GM04503 (cell line): ENCODE measurements at regions not wholly inside any gene's neighbourhood (a gene's known extent, or its start where the extent isn't known, plus 50 kb on each side); places are given as distances from the start of the nearest gene placed in this dataset.
"Not testable (repeated sequence)": the region's sequence is repeated elsewhere in the genome, so short reads cannot be mapped to it uniquely, and the experiment has no call there.

ENCODE experiments used
- DNase-seq: peaks from one replicate; pipeline ENCODE4 v3.0.0-alpha.2; 2012; ENCODE audit warnings: low read depth

GRCh38 chr5:56382896-56383295 lies 149.8 kb upstream of the ANKRD55 start:
- no peak for DNase-seq

GRCh38 chr5:56377573-56377972 lies 144.4 kb upstream of the ANKRD55 start:
- DNase-seq: no peak

GRCh38 chr5:56376128-56376527 lies 143.0 kb upstream of the ANKRD55 start:
- DNase-seq: no peak

GRCh38 chr5:56375011-56375410 lies 141.9 kb upstream of the ANKRD55 start:
- no peak for DNase-seq

GRCh38 chr5:56372491-56372890 lies 139.4 kb upstream of the ANKRD55 start:
- DNase-seq: not testable (repeated sequence)

GRCh38 chr5:56369361-56369811 lies 136.3 kb upstream of the ANKRD55 start:
- DNase-seq: no peak

GRCh38 chr5:56367748-56368147 lies 134.6 kb upstream of the ANKRD55 start:
- DNase-seq: no peak

- DNase-seq: no peak
Measured at GRCh38 chr5:56366986-56367385, 133.9 kb upstream of the ANKRD55 start.

GRCh38 chr5:56361398-56361797 lies 128.3 kb upstream of the ANKRD55 start:
- no peak for DNase-seq

GRCh38 chr5:56360816-56361215 lies 127.7 kb upstream of the ANKRD55 start:
- DNase-seq: no peak

- no peak for DNase-seq
Measured at GRCh38 chr5:56359809-56360685, 126.9 kb upstream of the ANKRD55 start.

- DNase-seq: no peak
Measured at GRCh38 chr5:56358703-56359681, 125.9 kb upstream of the ANKRD55 start.

GRCh38 chr5:56358046-56358445 lies 124.9 kb upstream of the ANKRD55 start:
- no peak for DNase-seq

GRCh38 chr5:56357426-56357825 lies 124.3 kb upstream of the ANKRD55 start:
- DNase-seq: no peak

- DNase-seq: no peak
Measured at GRCh38 chr5:56356836-56357160, 123.7 kb upstream of the ANKRD55 start.

GRCh38 chr5:56356121-56356835 lies 123.1 kb upstream of the ANKRD55 start:
- no peak for DNase-seq

GRCh38 chr5:56354836-56355235 lies 121.7 kb upstream of the ANKRD55 start:
- no peak for DNase-seq

- DNase-seq: no peak
Measured at GRCh38 chr5:56352808-56353590, 119.9 kb upstream of the ANKRD55 start.

- peak; percentile 60 for DNase-seq
Measured at GRCh38 chr5:56350597-56351170, 117.6 kb upstream of the ANKRD55 start.

- no peak for DNase-seq
Measured at GRCh38 chr5:56350011-56350596, 117.0 kb upstream of the ANKRD55 start.

- no peak for DNase-seq
Measured at GRCh38 chr5:56349461-56349860, 116.3 kb upstream of the ANKRD55 start.
